ENCODE measurements at regions not wholly inside any gene's neighbourhood (a gene's known extent, or its start where the extent isn't known, plus 50 kb on each side); places are given as distances from the start of the nearest gene placed in this dataset.
"Not testable (repeated sequence)": the region's sequence is repeated elsewhere in the genome, so short reads cannot be mapped to it uniquely, and the experiment has no call there.

GRCh38 chr10:93127642-93128215, 54.0 kb downstream of the CYP26A1 start:
- WGBS, 2 donors (ENCODE audit: low coverage in 1 of 2) = 58 to 60% methylated on average over 7 to 9 of the region's 9 CpGs

DNA sequence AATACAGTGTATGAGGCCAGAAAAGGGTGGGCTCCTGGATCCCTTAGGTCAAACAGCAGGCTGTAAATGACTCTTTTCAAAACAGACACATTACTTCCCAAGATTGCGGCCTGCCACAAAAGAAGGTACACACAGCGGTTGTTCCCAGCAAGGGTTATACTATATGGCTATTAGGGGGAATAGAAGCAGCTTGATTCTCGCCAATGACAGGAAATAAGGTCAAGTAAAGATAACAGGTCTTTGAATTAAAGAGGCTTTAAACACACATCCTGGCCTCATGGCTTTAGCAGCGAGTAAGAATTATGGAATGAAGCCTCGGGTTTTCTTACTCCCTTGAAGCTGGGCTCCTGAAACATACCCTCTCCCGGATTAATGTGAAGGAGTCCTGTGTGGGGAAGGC, 58.3 kb downstream of the CYP26A1 start:
- no peaks in the 10 kb centered on the region for H3K27me3 ChIP-seq
- H3K9me3 ChIP-seq = peaks cover 0 to 10% (median 0%) of the 10 kb centered on the region in 3 donors
- H3K4me3 ChIP-seq = no peak overlapping the region
- no peaks in the 10 kb centered on the region for H3K4me1 ChIP-seq
- no peak overlapping the region for H3K27ac ChIP-seq
- TF ChIP-seq EP300 (IDR thresholded peaks at IDR 0.05) = no peak
- TF ChIP-seq CTCF (IDR thresholded peaks at IDR 0.05) = no peak
- TF ChIP-seq POLR2AphosphoS5 (IDR thresholded peaks at IDR 0.05) = no peak
- TF ChIP-seq POLR2A (IDR thresholded peaks at IDR 0.05) = no peak
- WGBS, 2 donors (ENCODE audit: low coverage in 1 of 2) = 52 to 64% methylated on average over 6 of the region's 6 CpGs
- ATAC-seq = no peak
- no peaks in the 10 kb centered on the region for H3K36me3 ChIP-seq

More at GRCh38 chr10:93127642-93128215, 54.0 kb downstream of the CYP26A1 start:
- H3K4me3 ChIP-seq, ATAC-seq, H3K27me3 ChIP-seq, H3K4me1 ChIP-seq, H3K36me3 ChIP-seq, H3K27ac ChIP-seq: not testable (repeated sequence)
- H3K9me3 ChIP-seq = peaks cover 0 to 21% (median 0%) of the 10 kb centered on the region in 3 donors

DNA sequence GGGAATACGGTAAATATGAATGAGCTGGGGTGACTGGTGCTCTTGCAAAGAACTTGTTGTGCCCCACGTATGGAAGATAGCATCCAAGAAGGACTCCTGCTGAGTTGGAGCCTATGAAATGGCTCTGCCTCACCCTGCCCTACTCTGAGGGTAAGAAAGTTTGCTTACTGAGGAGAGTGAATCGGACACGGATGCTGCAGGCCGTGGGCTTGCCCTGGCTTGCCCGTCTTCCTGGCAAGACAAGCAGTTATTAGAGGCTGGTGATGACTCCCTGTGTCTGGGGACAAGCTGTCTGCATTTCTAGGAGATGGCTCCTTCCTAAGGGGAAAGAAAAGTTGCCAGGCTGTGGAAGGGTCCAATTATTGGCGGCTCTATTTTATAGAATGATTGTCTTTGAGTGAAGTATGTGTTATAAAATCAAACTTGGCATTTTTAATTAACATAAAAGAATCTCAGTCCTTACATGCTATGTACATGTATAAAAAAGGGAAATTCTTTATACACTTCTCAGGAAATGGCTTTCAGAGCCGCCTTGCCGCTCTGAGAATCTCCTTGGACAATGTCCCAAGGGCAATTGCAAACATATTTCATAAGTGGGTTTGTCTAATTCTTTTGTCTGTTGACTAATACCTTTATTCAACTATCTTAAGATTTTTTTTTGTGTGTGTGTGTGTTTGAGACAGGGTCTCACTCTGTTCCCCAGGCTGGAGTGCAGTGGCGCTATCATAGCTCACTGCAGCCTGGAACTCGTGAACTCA, 64.6 kb downstream of the CYP26A1 start:
- Histone ChIP-seq H3K4me1 (no peaks in the 10 kb centered on the region), H3K27me3 (no peaks in the 10 kb centered on the region), H3K4me3 (no peak overlapping the region), H3K36me3 (no peaks in the 10 kb centered on the region), H3K27ac (no peak overlapping the region), H3K9me3 (no peaks in the 10 kb centered on the region)
- TF ChIP-seq CTCF (IDR thresholded peaks at IDR 0.05) = no peak
- TF ChIP-seq POLR2AphosphoS5 (IDR thresholded peaks at IDR 0.05) = no peak
- no peak for TF ChIP-seq EP300 (IDR thresholded peaks at IDR 0.05)
- no peak for TF ChIP-seq POLR2A (IDR thresholded peaks at IDR 0.05)
- WGBS, 2 donors (ENCODE audit: low coverage in 1 of 2) = 78 to 87% methylated on average over 8 of the region's 11 CpGs
- no peak for ATAC-seq

- ATAC-seq = no peak
- Histone ChIP-seq H3K4me3 (no peak overlapping the region), H3K9me3 (no peaks in the 10 kb centered on the region), H3K27me3 (no peaks in the 10 kb centered on the region), H3K27ac (no peak overlapping the region), H3K4me1 (no peaks in the 10 kb centered on the region), H3K36me3 (no peaks in the 10 kb centered on the region)
- TF ChIP-seq CTCF (IDR thresholded peaks at IDR 0.05) = no peak
- no peak for TF ChIP-seq POLR2A (IDR thresholded peaks at IDR 0.05)
- no peak for TF ChIP-seq POLR2AphosphoS5 (IDR thresholded peaks at IDR 0.05)
- TF ChIP-seq EP300 (IDR thresholded peaks at IDR 0.05) = no peak
- WGBS, 2 donors (ENCODE audit: low coverage in 1 of 2) = 72 to 80% methylated on average over 3 to 5 of the region's 5 CpGs
Measured at GRCh38 chr10:93139059-93139655, 65.5 kb downstream of the CYP26A1 start.

DNA sequence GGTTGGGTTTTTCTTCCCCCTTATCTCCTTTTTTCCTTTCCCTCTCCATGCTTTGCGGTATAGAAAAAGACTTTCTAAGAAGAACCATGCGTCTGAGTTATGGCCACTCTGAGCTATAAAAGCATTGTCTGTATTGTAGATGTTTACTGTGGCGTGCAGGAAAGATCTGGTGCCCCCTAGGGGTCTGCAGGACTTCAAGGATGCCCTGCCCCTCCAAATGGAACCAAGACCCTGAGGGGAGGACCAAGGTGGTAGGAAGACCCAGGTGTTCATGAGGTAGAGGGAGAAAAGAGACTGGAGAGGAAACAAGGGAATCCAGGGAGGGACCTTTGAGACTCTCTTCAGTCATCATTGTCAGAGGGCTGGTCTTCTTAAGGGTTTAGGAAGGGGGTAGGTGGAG, 68.8 kb downstream of the CYP26A1 start:
- no peak for TF ChIP-seq CTCF (IDR thresholded peaks at IDR 0.05)
- TF ChIP-seq POLR2AphosphoS5 (IDR thresholded peaks at IDR 0.05) = no peak
- no peak for TF ChIP-seq POLR2A (IDR thresholded peaks at IDR 0.05)
- no peak for TF ChIP-seq EP300 (IDR thresholded peaks at IDR 0.05)
- ATAC-seq = no peak
- Histone ChIP-seq H3K36me3 (no peaks in the 10 kb centered on the region), H3K9me3 (no peaks in the 10 kb centered on the region), H3K27ac (no peak overlapping the region), H3K27me3 (no peaks in the 10 kb centered on the region), H3K4me3 (no peak overlapping the region), H3K4me1 (no peaks in the 10 kb centered on the region)
- WGBS, 2 donors (ENCODE audit: low coverage in 1 of 2) = 80 to 89% methylated on average over 3 of the region's 3 CpGs

All from gastroesophageal sphincter (tissue), 4 donors.